H9 (cell line): ENCODE measurements at regions not wholly inside any gene's neighbourhood (a gene's known extent, or its start where the extent isn't known, plus 50 kb on each side); places are given as distances from the start of the nearest gene placed in this dataset.

ENCODE experiments used
- DNase-seq: peaks from one replicate; pipeline ENCODE4 v3.0.0-alpha.2; 2017
- H2AFZ ChIP-seq: one replicate; pipeline ENCODE4 v1.6.1; 2013; ENCODE audit warnings: mild to moderate bottlenecking, low read length, control low read depth, moderate library complexity
- H2AK5ac ChIP-seq: 2 replicates; pipeline ENCODE4 v1.6.1; 2013; ENCODE audit warnings: low read length, control low read depth, mixed read lengths; ENCODE audit not compliant: insufficient read length
- H2BK120ac ChIP-seq: one replicate; pipeline ENCODE4 v1.6.1; 2013; ENCODE audit warnings: low read depth, mild to moderate bottlenecking, low read length, control low read depth, inconsistent platforms; ENCODE audit not compliant: poor library complexity, severe bottlenecking
- H2BK12ac ChIP-seq: 2 replicates; pipeline ENCODE4 v1.6.1; 2013; ENCODE audit warnings: low read length, control low read depth, mixed read lengths, low read depth; ENCODE audit not compliant: insufficient read length
- H2BK15ac ChIP-seq: 2 replicates; pipeline ENCODE4 v1.6.1; 2013; ENCODE audit warnings: low read depth, low read length, control low read depth
- H2BK20ac ChIP-seq: one replicate; pipeline ENCODE4 v1.6.1; 2013; ENCODE audit warnings: low read depth, mild to moderate bottlenecking, low read length, control low read depth, inconsistent platforms; ENCODE audit not compliant: poor library complexity, severe bottlenecking
- H2BK5ac ChIP-seq: 2 replicates; pipeline ENCODE4 v1.6.1; 2013; ENCODE audit warnings: low read length, control low read depth, mixed read lengths; ENCODE audit not compliant: insufficient read length
- H3K14ac ChIP-seq: 2 replicates; pipeline ENCODE4 v1.6.1; 2013; ENCODE audit warnings: low read length, control low read depth; ENCODE audit not compliant: insufficient read depth
- H3K18ac ChIP-seq: 2 replicates; pipeline ENCODE4 v1.6.1; 2013; ENCODE audit warnings: low read depth, mild to moderate bottlenecking, mixed read lengths, low read length, control low read depth; ENCODE audit not compliant: insufficient read length
- H3K23ac ChIP-seq: 2 replicates; pipeline ENCODE4 v1.6.1; 2013; ENCODE audit warnings: low read length, control low read depth, mixed read lengths, low read depth; ENCODE audit not compliant: insufficient read length
- H3K23me2 ChIP-seq: 2 replicates; pipeline ENCODE4 v1.6.1; 2013; ENCODE audit warnings: low read depth, mild to moderate bottlenecking, mixed read lengths, low read length, control low read depth; ENCODE audit not compliant: insufficient read length, poor library complexity, severe bottlenecking
- H3K27ac ChIP-seq: 2 replicates; pipeline ENCODE4 v1.5.1; 2013; ENCODE audit warnings: low read length, control low read depth, mixed read lengths, low read depth; ENCODE audit not compliant: insufficient read length
- H3K27me3 ChIP-seq: 2 replicates; pipeline ENCODE4 v1.6.1; 2013; ENCODE audit warnings: low read length, control low read depth, inconsistent platforms; ENCODE audit not compliant: insufficient read depth
- H3K4ac ChIP-seq: 2 replicates; pipeline ENCODE4 v1.6.1; 2013; ENCODE audit warnings: low read depth, mild to moderate bottlenecking, control low read depth, inconsistent platforms, low read length, moderate library complexity
- H3K4me1 ChIP-seq: 2 replicates; pipeline ENCODE4 v1.6.1; 2013; ENCODE audit warnings: low read length, control low read depth, inconsistent platforms; ENCODE audit not compliant: insufficient read depth
- H3K4me2 ChIP-seq: 2 replicates; pipeline ENCODE4 v1.6.1; 2013; ENCODE audit warnings: low read length, control low read depth, mixed read lengths; ENCODE audit not compliant: insufficient read length, insufficient read depth
- H3K56ac ChIP-seq: 2 replicates; pipeline ENCODE4 v1.6.1; 2013; ENCODE audit warnings: low read depth, mild to moderate bottlenecking, mixed read lengths, low read length, control low read depth; ENCODE audit not compliant: insufficient read length
- H3K79me1 ChIP-seq: 2 replicates; pipeline ENCODE4 v1.6.1; 2013; ENCODE audit warnings: low read depth, mild to moderate bottlenecking, moderate library complexity, low read length, control low read depth, inconsistent platforms; ENCODE audit not compliant: insufficient read depth, poor library complexity, severe bottlenecking
- H3K79me2 ChIP-seq: 2 replicates; pipeline ENCODE4 v1.6.1; 2013; ENCODE audit warnings: low read length, control low read depth, inconsistent platforms; ENCODE audit not compliant: insufficient read depth
- H3K9ac ChIP-seq: 2 replicates; pipeline ENCODE4 v1.6.1; 2013; ENCODE audit warnings: low read length, control low read depth, mixed read lengths; ENCODE audit not compliant: insufficient read length; ENCODE audit errors: extremely low read depth
- H3K9me3 ChIP-seq: one replicate; pipeline ENCODE4 v1.6.1; 2013; ENCODE audit warnings: low read depth, low read length, inconsistent platforms; ENCODE audit not compliant: control insufficient read depth
- H3T11ph ChIP-seq: one replicate; pipeline ENCODE4 v1.6.1; 2013; ENCODE audit warnings: mild to moderate bottlenecking, low read length, control low read depth, inconsistent platforms
- H4K20me1 ChIP-seq: one replicate; pipeline ENCODE4 v1.6.1; 2013; ENCODE audit not compliant: control insufficient read depth, insufficient read length, insufficient read depth
- H4K5ac ChIP-seq: 2 replicates; pipeline ENCODE4 v1.6.1; 2013; ENCODE audit warnings: low read depth, mild to moderate bottlenecking, mixed read lengths, low read length, control low read depth; ENCODE audit not compliant: insufficient read length
- H4K8ac ChIP-seq: replicated peaks from 2 replicates; pipeline ENCODE4 v1.6.1; 2013; ENCODE audit warnings: low read length, control low read depth, mixed read lengths, low read depth; ENCODE audit not compliant: insufficient read length
- H4K91ac ChIP-seq: 2 replicates; pipeline ENCODE4 v1.6.1; 2013; ENCODE audit warnings: low read depth, mild to moderate bottlenecking, moderate library complexity, mixed read lengths, low read length, control low read depth; ENCODE audit not compliant: insufficient read length
- H3K27ac Mint-ChIP-seq, 3 experiments: 2 replicates in 2 of 3; 3 replicates in 1 of 3; pipeline ENCODE4 v1.8.0; 2020 to 2021; ENCODE audit warnings: mixed read lengths in 3 of 3, mild to moderate bottlenecking in 1 of 3, moderate library complexity in 1 of 3
- H3K27me3 Mint-ChIP-seq: 2 replicates; pipeline ENCODE4 v1.8.0; 2021; ENCODE audit warnings: low read depth, mild to moderate bottlenecking, moderate library complexity, mixed read lengths
- H3K36me3 Mint-ChIP-seq, 3 experiments: 2 replicates in 2 of 3; 3 replicates in 1 of 3; pipeline ENCODE4 v1.8.0; 2020 to 2021; ENCODE audit warnings: low read depth in 3 of 3, mixed read lengths in 3 of 3; ENCODE audit not compliant: insufficient read depth in 1 of 3
- H3K4me1 Mint-ChIP-seq, 2 experiments: 2 replicates each; pipeline ENCODE4 v1.8.0; 2020; ENCODE audit warnings: mixed read lengths in 2 of 2
- H3K4me3 Mint-ChIP-seq, 2 experiments: 2 replicates in 1 of 2; 3 replicates in 1 of 2; pipeline ENCODE4 v1.8.0; 2020 to 2021; ENCODE audit warnings: mild to moderate bottlenecking in 2 of 2, mixed read lengths in 2 of 2, moderate library complexity in 1 of 2
- H3K9me3 Mint-ChIP-seq, 2 experiments: 2 replicates in 1 of 2; 3 replicates in 1 of 2; pipeline ENCODE4 v1.8.0; 2020; ENCODE audit warnings: mild to moderate bottlenecking in 2 of 2, mixed read lengths in 2 of 2, moderate library complexity in 1 of 2
- CTCF ChIP-seq: fragments of 200-600 bp; sonication (generic); conservative IDR thresholded peaks from 3 replicates; pipeline ENCODE4 v1.8.0; 2021; ENCODE audit warnings: antibody characterized with exemption, mild to moderate bottlenecking
- WGBS: extraction: QIAGEN DNeasy Blood & Tissue Kit; methylation state at CpG from one replicate; pipeline ENCODE4 v1.1.7; 2013; ENCODE audit warnings: missing lambda C conversion rate, low lambda C conversion rate, mixed read lengths; ENCODE audit not compliant: insufficient read length; ENCODE audit errors: extremely low coverage; 5-methylcytosine and 5-hydroxymethylcytosine counted together

- H3K79me1 ChIP-seq: no peaks in the 10 kb centered on the region
- H3K27me3 ChIP-seq: no peaks in the 10 kb centered on the region
- H3K18ac ChIP-seq: no peak overlapping the region
- H3T11ph ChIP-seq: no peak overlapping the region
- H2BK5ac ChIP-seq: no peak overlapping the region
- no peak overlapping the region for H2AFZ ChIP-seq
- no peaks in the 10 kb centered on the region for H3K79me2 ChIP-seq
- no peak overlapping the region for H2AK5ac ChIP-seq
- H3K23me2 ChIP-seq: no peaks in the 10 kb centered on the region
- no peak overlapping the region for H3K4me3 Mint-ChIP-seq
- H3K4me1 Mint-ChIP-seq: no peaks in the 10 kb centered on the region
- H3K27ac Mint-ChIP-seq: no peak overlapping the region
- peaks cover 0 to 6% of the 10 kb centered on the region in 2 experiments; a peak in 3 of 5 replicates for H3K9me3 Mint-ChIP-seq
- H3K4me1 ChIP-seq: no peaks in the 10 kb centered on the region
- H2BK12ac ChIP-seq: no peak overlapping the region
- no peak for DNase-seq
- H3K23ac ChIP-seq: no peak overlapping the region
- no peak overlapping the region for H2BK20ac ChIP-seq
- H4K5ac ChIP-seq: no peak overlapping the region
- H2BK120ac ChIP-seq: peak overlapping the region; percentile 36
- H3K9ac ChIP-seq: no peak overlapping the region
- 0 out of 7 replicates have a peak, but pooled peaks cover 0 to 4% (median 0%) of the 10 kb centered on the region in 3 experiments for H3K36me3 Mint-ChIP-seq
- no peak overlapping the region for H2BK15ac ChIP-seq
- no peak overlapping the region for H3K56ac ChIP-seq
- H3K27ac ChIP-seq: no peak overlapping the region
- H4K8ac ChIP-seq: no peak overlapping the region
- no peaks in the 10 kb centered on the region for H3K27me3 Mint-ChIP-seq
- H3K4ac ChIP-seq: no peak overlapping the region
- H3K9me3 ChIP-seq: no peaks in the 10 kb centered on the region
- no peak overlapping the region for H4K91ac ChIP-seq
- H3K4me2 ChIP-seq: no peak overlapping the region
- no peaks in the 10 kb centered on the region for H4K20me1 ChIP-seq
- H3K14ac ChIP-seq: no peak overlapping the region
- no CpG with 5 or more reads among the region's 1 CpG for WGBS
- no peak for TF ChIP-seq CTCF
Measured at GRCh38 chr6:20286968-20287565, 74.8 kb upstream of the MBOAT1 start.
